GM18511 (cell line): ENCODE measurements at regions not wholly inside any gene's neighbourhood (a gene's known extent, or its start where the extent isn't known, plus 50 kb on each side); places are given as distances from the start of the nearest gene placed in this dataset.

ENCODE experiments used
- ATAC-seq: cut with Tn5 transposase; IDR thresholded peaks from one replicate; pipeline ENCODE4 v1.9.1; 2021; ENCODE audit warnings: mild to moderate bottlenecking, moderate library complexity; ENCODE audit not compliant: unreplicated experiment

GRCh38 chr2:104787298-104788065 lies 66.4 kb upstream of the POU3F3 start:
- no peak for ATAC-seq

- no peak for ATAC-seq
These were observed 65.0 kb upstream of the POU3F3 start for GRCh38 chr2:104788742-104789455.

GRCh38 chr2:104790100-104790811 lies 63.7 kb upstream of the POU3F3 start:
- ATAC-seq, result no peak

- ATAC-seq, result no peak
These were observed 62.9 kb upstream of the POU3F3 start for GRCh38 chr2:104790901-104791495.

DNA sequence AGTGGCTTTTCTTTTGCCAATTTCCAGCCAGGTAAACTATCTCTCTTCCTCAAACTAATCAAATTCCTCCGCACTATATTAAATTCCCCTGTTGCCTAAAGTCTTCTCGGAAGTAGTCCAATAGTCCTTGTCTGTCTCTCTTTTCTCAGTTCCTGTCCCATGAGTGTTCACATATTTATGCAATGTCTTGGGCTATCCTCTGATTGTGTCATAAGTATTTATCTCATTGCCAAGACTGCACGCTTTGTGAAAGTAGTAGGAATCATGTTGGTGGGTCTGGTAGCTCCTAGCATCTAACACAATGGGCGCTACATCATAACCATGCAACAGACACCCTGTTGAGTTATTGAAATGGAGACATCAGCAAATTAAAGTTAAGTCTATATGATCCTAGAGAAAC lies 59.9 kb upstream of the POU3F3 start:
- ATAC-seq, result no peak

DNA sequence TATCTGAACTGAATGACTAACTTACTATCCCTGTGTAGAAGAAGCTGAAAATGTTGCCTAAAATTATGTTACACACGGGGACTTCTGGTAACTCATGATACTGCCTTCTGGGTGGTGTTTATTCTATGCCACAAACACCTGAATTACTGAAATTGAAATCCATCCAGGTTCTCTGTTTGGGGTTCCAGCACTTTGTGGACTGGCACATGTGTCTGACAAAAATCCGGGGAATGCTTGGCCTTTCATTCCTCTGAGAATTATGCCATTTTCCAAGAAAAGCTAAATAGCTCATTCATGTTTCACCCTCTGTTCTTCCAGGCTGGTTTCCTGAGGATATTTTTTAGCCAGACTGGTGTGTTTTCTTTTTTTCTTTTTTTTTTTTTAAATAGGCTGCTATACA lies 59.5 kb upstream of the POU3F3 start:
- no peak for ATAC-seq
